Transverse colon (tissue), 4 donors: ENCODE measurements at regions not wholly inside any gene's neighbourhood (a gene's known extent, or its start where the extent isn't known, plus 50 kb on each side); places are given as distances from the start of the nearest gene placed in this dataset.

Source experiments
- CTCF ChIP-seq, 5 experiments: fragments of 200-600 bp in 3 of 5; fragments of 450-650 bp in 2 of 5; sonication (generic) in 3 of 5; IDR thresholded peaks; 1 replicate in 2 of 5; 2 replicates in 3 of 5; pipeline ENCODE4 v1.5.1; 2016 to 2017; ENCODE audit warnings: antibody characterized with exemption in 5 of 5, inconsistent platforms in 3 of 5, mild to moderate bottlenecking in 2 of 5, moderate library complexity in 1 of 5
- EP300 ChIP-seq: sonication (generic); formaldehyde crosslinking; IDR thresholded peaks from one replicate; pipeline ENCODE4 v1.6.1; 2017; ENCODE audit warnings: antibody characterized with exemption, low read depth
- POLR2A ChIP-seq: fragments of 450-650 bp; IDR thresholded peaks from one replicate; pipeline ENCODE4 v1.6.1; 2016; ENCODE audit warnings: antibody characterized with exemption, mild to moderate bottlenecking, moderate library complexity
- POLR2AphosphoS5 ChIP-seq, 3 donors: sonication (generic); formaldehyde crosslinking; IDR thresholded peaks; one replicate each; pipeline ENCODE4 v1.6.1; 2016; ENCODE audit warnings: antibody characterized with exemption in 3 of 3

- no peak for TF ChIP-seq CTCF (IDR thresholded peaks at IDR 0.05)
- TF ChIP-seq POLR2A, result no peak
- TF ChIP-seq POLR2AphosphoS5 (IDR thresholded peaks at IDR 0.05), result no peak
- no peak for TF ChIP-seq EP300
Observed at GRCh38 chr3:157751386-157751785, 248.2 kb upstream of the VEPH1 start.
